ENCODE measurements at regions not wholly inside any gene's neighbourhood (a gene's known extent, or its start where the extent isn't known, plus 50 kb on each side); places are given as distances from the start of the nearest gene placed in this dataset.

DNA sequence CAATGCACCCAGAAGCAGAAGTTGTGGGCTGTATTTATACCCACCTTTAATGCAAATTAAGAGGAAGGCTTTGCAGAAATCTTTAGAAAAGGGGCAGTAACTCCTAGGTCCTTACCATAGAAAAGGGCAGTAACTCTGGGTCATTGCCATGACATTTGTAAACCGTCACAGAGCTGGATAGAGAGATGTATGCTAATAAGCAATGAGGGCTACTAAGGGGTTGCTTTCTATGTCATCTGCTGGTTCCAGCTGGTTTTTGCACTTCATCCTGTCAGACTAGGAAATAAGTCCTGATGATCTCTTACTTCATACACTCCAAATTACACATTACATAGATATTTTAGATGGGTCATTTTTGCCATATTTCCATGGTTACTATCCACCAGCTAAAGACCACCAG is 299.1 kb upstream of the TYRP1 start:
- TF ChIP-seq, protein P1, sequence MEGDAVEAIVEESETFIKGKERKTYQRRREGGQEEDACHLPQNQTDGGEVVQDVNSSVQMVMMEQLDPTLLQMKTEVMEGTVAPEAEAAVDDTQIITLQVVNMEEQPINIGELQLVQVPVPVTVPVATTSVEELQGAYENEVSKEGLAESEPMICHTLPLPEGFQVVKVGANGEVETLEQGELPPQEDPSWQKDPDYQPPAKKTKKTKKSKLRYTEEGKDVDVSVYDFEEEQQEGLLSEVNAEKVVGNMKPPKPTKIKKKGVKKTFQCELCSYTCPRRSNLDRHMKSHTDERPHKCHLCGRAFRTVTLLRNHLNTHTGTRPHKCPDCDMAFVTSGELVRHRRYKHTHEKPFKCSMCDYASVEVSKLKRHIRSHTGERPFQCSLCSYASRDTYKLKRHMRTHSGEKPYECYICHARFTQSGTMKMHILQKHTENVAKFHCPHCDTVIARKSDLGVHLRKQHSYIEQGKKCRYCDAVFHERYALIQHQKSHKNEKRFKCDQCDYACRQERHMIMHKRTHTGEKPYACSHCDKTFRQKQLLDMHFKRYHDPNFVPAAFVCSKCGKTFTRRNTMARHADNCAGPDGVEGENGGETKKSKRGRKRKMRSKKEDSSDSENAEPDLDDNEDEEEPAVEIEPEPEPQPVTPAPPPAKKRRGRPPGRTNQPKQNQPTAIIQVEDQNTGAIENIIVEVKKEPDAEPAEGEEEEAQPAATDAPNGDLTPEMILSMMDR (conservative IDR thresholded peaks at IDR 0.05; ENCODE audit: low read length), result no peak
- no peak for TF ChIP-seq EZH2phosphoT487 (IDR thresholded peaks at IDR 0.05; ENCODE audit: borderline replicate concordance, low read depth, low read length)
- Histone ChIP-seq H3K36me3 (ENCODE audit: insufficient read depth, low read length) (no peaks in the 10 kb centered on the region), H3K79me2 (ENCODE audit: insufficient read depth, low read depth, low read length) (no peaks in the 10 kb centered on the region), H4K20me1 (ENCODE audit: insufficient read depth, low read length) (no peaks in the 10 kb centered on the region), H3K4me1 (ENCODE audit: insufficient read depth, low read length, poor library complexity, severe bottlenecking) (no peaks in the 10 kb centered on the region), H3K9me2 (ENCODE audit: insufficient read depth, low read length) (no peaks in the 10 kb centered on the region), H3K4me3 (ENCODE audit: low read depth, low read length, poor library complexity, severe bottlenecking) (no peak overlapping the region), H3K27ac (ENCODE audit: low read depth, low read length, poor library complexity, severe bottlenecking) (no peak overlapping the region), H2AFZ (ENCODE audit: low read length) (no peak overlapping the region), H3K9me3 (ENCODE audit: low read length) (no peaks in the 10 kb centered on the region), H3K4me2 (ENCODE audit: low read length) (no peak overlapping the region)
- BruUV-seq (replicated peaks), result no TSS peak
- no peak for DNase-seq (ENCODE audit: low spot score)
- CTCF ChIA-PET (ENCODE audit: unreplicated experiment), result no interaction called here
- intact Hi-C loops (cut with micrococcal nuclease; ENCODE audit: unreplicated experiment), result no loop called here
- POLR2A ChIA-PET, result no interaction called here

DNA sequence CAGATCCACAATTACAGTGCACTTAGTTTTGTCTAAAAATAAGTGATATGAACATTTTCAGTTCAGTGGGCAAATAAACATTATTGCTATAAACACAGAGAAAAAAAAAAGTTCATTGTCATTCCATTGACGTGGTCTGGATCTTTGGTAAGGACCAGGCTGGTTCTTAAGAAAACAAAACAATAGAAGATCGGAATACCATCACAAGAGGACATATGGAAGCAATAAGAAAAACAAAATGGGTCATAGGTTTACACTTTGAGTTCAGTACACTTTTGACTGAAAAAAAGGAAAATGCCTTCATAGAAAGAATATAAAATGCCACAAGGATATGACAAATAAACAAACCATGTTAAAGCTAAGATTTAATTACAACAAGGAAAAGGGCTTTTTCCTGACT is 289.5 kb upstream of the TYRP1 start:
- ChIA-PET POLR2A (no interaction called here), CTCF (ENCODE audit: unreplicated experiment) (no interaction called here)
- BruUV-seq (replicated peaks), result no TSS peak
- no peak for DNase-seq (ENCODE audit: low spot score)
- no peaks in the 10 kb centered on the region for H3K79me2 ChIP-seq (ENCODE audit: insufficient read depth, low read depth, low read length)
- H3K4me2 ChIP-seq (ENCODE audit: low read length), result no peak overlapping the region
- intact Hi-C loops (cut with micrococcal nuclease; ENCODE audit: unreplicated experiment), result no loop called here
- no peaks in the 10 kb centered on the region for H3K9me3 ChIP-seq (ENCODE audit: low read length)
- H3K36me3 ChIP-seq (ENCODE audit: insufficient read depth, low read length), result no peaks in the 10 kb centered on the region
- no peak overlapping the region for H2AFZ ChIP-seq (ENCODE audit: low read length)
- H3K9me2 ChIP-seq (ENCODE audit: insufficient read depth, low read length), result no peaks in the 10 kb centered on the region
- no peak overlapping the region for H3K27ac ChIP-seq (ENCODE audit: low read depth, low read length, poor library complexity, severe bottlenecking)
- no peaks in the 10 kb centered on the region for H3K4me1 ChIP-seq (ENCODE audit: insufficient read depth, low read length, poor library complexity, severe bottlenecking)
- TF ChIP-seq EZH2phosphoT487 (IDR thresholded peaks at IDR 0.05; ENCODE audit: borderline replicate concordance, low read depth, low read length), result no peak
- TF ChIP-seq, protein P1 (conservative IDR thresholded peaks at IDR 0.05; ENCODE audit: low read length), result no peak
- H3K4me3 ChIP-seq (ENCODE audit: low read depth, low read length, poor library complexity, severe bottlenecking), result no peak overlapping the region
- H4K20me1 ChIP-seq (ENCODE audit: insufficient read depth, low read length), result no peaks in the 10 kb centered on the region

GRCh38 chr9:12413986-12414385 is 279.2 kb upstream of the TYRP1 start:
- TF ChIP-seq, protein P1 (conservative IDR thresholded peaks at IDR 0.05; ENCODE audit: low read length), result no peak
- TF ChIP-seq EZH2phosphoT487 (IDR thresholded peaks at IDR 0.05; ENCODE audit: borderline replicate concordance, low read depth, low read length), result no peak
- Histone ChIP-seq H3K4me2 (ENCODE audit: low read length) (no peak overlapping the region), H3K79me2 (ENCODE audit: insufficient read depth, low read depth, low read length) (no peaks in the 10 kb centered on the region), H3K4me3 (ENCODE audit: low read depth, low read length, poor library complexity, severe bottlenecking) (no peak overlapping the region), H4K20me1 (ENCODE audit: insufficient read depth, low read length) (no peaks in the 10 kb centered on the region), H3K36me3 (ENCODE audit: insufficient read depth, low read length) (no peaks in the 10 kb centered on the region), H3K27ac (ENCODE audit: low read depth, low read length, poor library complexity, severe bottlenecking) (no peak overlapping the region), H3K4me1 (ENCODE audit: insufficient read depth, low read length, poor library complexity, severe bottlenecking) (no peaks in the 10 kb centered on the region), H3K9me3 (ENCODE audit: low read length) (no peaks in the 10 kb centered on the region), H3K9me2 (ENCODE audit: insufficient read depth, low read length) (no peaks in the 10 kb centered on the region), H2AFZ (ENCODE audit: low read length) (no peak overlapping the region)
- DNase-seq (ENCODE audit: low spot score), result no peak
- intact Hi-C loops (cut with micrococcal nuclease; ENCODE audit: unreplicated experiment), result no loop called here
- no TSS peak for BruUV-seq (replicated peaks)
- ChIA-PET POLR2A (interaction anchor here (0.6 to 1.2 kb wide), 2 partner anchors 7 to 142 kb away, joined by 3 to 4 read pairs; no protein-coding TSS in a partner anchor), CTCF (ENCODE audit: unreplicated experiment) (no interaction called here)

Measured in OCI-LY7 (cell line).